Ovary (tissue), 3 donors: ENCODE measurements at regions not wholly inside any gene's neighbourhood (a gene's known extent, or its start where the extent isn't known, plus 50 kb on each side); places are given as distances from the start of the nearest gene placed in this dataset.

Source experiments
- CTCF ChIP-seq, 3 donors: fragments of 450-650 bp in 2 of 3; fragments of 200-600 bp in 1 of 3; IDR thresholded peaks; one replicate each; pipeline versions ENCODE4 v1.5.1 to v1.8.0; 2016 to 2022; ENCODE audit warnings: antibody characterized with exemption in 3 of 3, mild to moderate bottlenecking in 1 of 3
- EP300 ChIP-seq: sonication (generic); formaldehyde crosslinking; IDR thresholded peaks from one replicate; pipeline ENCODE4 v1.6.1; 2017; ENCODE audit warnings: antibody characterized with exemption
- POLR2A ChIP-seq: fragments of 450-650 bp; IDR thresholded peaks from one replicate; pipeline ENCODE4 v1.6.1; 2017; ENCODE audit warnings: antibody characterized with exemption, mild to moderate bottlenecking, moderate library complexity
- donor health status: DM: no; HTN: no; CAD: no.

GRCh38 chr14:101049942-101050341 lies 146.4 kb upstream of the RTL1 start:
- TF ChIP-seq CTCF (IDR thresholded peaks at IDR 0.05) (no peak), POLR2A (no peak), EP300 (no peak)
